GM19463 (cell line): ENCODE measurements at regions not wholly inside any gene's neighbourhood (a gene's known extent, or its start where the extent isn't known, plus 50 kb on each side); places are given as distances from the start of the nearest gene placed in this dataset.

Source experiments
- ATAC-seq: cut with Tn5 transposase; IDR thresholded peaks from one replicate; pipeline ENCODE4 v1.9.1; 2021; ENCODE audit warnings: mild to moderate bottlenecking, moderate library complexity; ENCODE audit not compliant: unreplicated experiment

GRCh38 chr5:67360047-67360446 is 163.4 kb upstream of the CD180 start:
- ATAC-seq, result no peak

- no peak for ATAC-seq
Measured at GRCh38 chr5:67358186-67358585, 161.6 kb upstream of the CD180 start.

- no peak for ATAC-seq
Measured at GRCh38 chr5:67355120-67355713, 158.6 kb upstream of the CD180 start.

GRCh38 chr5:67353500-67354450 is 157.2 kb upstream of the CD180 start:
- ATAC-seq, result no peak

DNA sequence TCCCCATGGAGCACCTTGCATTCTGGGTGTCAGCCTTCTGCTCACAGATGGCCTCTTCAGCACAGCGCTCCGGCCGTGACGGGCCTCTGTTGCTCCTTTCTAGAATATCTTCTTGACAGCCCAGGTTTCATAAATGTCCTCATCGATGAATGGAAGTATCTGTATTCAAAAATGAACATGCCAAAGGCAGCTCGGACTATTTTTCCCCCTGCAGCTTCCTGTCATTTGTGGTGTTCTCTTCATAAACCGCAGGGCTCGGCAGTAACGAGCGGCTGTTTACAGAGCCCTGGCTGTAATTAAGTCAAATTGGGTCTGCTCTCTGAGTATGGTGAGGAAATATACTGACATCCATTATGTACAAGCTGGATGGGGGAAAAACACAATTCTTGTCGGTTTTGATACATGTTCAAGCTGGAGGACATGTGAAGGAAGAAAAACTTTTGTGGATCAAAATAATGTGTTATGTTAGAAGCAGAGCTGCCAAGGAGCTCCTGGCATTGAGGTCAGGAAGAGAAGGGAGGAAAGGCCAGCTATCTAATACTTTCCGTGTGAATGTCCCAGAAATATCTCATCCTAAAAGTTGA is 154.1 kb upstream of the CD180 start:
- no peak for ATAC-seq

- no peak for ATAC-seq
Measured at GRCh38 chr5:67350185-67350584, 153.6 kb upstream of the CD180 start.

- ATAC-seq, result no peak
Measured at GRCh38 chr5:67347821-67348220, 151.2 kb upstream of the CD180 start.

DNA sequence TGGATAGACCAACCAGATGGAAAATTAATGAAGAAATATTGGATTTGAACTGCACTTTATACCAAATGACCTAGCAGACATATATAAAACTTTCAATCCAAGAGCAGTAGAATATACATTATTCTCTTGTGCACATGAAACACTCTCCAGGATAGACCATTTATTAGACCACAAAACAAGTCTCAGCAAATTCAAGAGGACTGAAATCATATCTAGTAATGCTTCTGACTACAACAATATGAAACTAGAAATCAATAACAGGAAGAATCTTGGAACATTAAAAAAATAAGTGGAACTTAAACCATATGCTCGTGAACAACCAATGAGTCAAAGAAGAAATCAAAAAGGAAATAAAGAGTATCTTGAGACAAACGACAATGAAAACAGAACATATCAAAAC is 150.0 kb upstream of the CD180 start:
- ATAC-seq, result no peak

DNA sequence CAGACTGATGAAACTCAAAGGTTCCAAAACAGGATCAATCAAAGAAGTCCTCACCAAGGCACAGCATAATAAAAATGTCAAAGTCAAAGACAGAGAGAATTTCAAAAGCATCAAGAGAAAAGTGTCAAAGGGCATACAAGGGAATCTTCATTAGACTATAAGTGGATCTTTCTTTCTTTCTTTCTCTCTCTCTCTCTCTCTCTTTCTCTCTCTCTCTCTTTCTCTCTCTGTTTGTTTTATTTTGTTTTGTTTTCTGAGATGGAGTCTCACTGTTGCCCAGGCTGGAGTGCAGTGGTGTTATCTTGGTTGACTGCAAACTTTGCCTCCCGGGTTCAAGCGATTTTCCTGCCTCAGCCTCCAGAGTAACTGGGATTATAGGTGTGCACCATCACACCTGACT is 148.3 kb upstream of the CD180 start:
- ATAC-seq, result no peak

DNA sequence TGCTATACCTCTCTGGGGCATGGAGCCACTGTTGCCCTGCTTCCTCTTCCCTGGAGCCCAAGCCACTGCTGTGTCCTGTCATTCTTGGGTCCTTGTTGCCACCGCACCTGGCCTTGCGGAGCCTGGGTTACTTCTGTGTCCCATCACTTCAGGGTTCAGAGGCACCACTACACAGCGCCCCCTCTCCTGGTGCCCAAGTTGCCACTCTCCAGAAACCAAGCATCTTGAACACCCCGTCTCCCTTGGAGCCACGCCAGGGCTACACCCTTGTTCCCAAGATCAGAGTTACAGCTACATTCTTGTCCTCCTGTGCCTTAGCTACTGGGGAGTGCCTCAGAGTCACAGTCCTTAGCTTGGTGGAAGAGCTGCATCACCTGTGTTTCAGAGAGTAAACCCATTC is 147.2 kb upstream of the CD180 start:
- ATAC-seq, result no peak

DNA sequence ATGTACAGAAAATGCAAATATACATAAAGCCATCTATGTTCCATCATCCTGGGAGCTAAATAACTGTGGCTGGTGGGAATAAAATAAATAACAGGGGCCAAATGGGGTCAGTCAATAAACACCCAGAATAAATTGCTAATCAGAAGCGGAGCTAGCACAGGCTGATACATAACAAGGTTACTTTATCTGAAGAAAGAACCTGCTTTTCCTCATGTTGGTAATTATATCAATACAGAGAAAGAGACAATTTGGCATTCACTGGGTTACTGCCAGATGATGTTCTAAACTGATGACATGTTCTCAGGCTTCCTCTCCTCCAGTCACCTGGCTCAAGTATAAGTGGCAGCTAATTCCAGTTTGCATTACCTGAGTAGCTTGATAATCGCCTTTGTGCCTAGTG is 144.9 kb upstream of the CD180 start:
- no peak for ATAC-seq

- ATAC-seq, result no peak
Measured at GRCh38 chr5:67339219-67339767, 142.7 kb upstream of the CD180 start.

DNA sequence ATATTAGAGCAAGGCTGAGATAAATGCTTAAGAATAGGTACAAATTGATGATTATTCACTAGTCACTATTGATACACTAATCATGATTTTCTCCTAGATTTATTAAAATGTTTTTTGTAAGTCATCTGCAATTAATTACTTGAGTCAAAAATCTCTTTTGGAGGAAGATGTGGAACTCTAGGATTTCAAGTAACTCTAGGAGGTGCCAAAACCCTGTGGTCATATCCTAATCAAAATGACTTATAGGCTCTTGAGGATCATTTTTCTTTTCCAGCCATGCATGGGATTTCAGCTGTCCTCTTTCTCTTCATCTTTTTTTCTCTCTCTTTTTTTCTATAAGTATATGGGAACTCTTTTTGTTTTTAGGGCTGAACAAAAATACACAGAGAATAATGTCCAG is 141.8 kb upstream of the CD180 start:
- no peak for ATAC-seq

DNA sequence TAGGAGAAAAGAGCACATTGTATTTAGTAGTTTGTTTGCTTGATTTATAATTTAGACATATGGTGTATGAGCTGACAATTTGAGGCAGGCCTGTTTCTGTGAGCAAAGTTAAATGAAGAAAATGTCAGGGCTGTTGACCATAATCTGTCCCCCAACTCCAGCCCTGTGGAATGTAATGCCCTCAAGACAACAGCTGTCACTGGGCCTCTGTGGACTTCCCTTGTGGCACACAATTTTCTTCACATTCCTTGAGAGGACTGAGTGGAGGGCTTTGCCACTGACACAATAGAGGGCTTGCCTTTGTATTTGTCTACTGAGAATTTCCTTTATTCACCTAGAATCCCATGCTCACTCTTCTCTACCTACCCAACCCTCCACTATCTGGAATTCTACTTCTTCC is 141.2 kb upstream of the CD180 start:
- ATAC-seq, result no peak

DNA sequence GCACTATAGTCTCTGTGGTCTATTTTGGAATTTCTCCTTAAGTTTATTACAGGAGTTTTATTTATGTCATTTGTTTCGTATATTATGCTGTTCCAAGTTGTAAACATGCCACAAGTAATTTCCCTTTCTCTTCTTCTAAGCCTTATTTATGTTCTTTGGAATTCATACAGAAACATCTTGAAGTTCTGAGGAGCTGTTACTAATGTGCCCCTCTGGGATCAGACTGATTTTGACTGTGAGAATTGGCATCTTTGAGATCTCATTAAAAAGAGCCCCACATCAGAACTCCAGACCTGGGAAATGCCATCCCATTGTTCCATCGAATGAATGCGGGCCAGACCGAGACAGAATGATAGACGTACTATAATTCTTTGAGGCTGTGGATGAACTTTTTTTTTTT is 138.8 kb upstream of the CD180 start:
- ATAC-seq, result no peak

- ATAC-seq, result no peak
Measured at GRCh38 chr5:67334373-67334772, 137.8 kb upstream of the CD180 start.

- ATAC-seq, result no peak
Measured at GRCh38 chr5:67333171-67333570, 136.6 kb upstream of the CD180 start.

DNA sequence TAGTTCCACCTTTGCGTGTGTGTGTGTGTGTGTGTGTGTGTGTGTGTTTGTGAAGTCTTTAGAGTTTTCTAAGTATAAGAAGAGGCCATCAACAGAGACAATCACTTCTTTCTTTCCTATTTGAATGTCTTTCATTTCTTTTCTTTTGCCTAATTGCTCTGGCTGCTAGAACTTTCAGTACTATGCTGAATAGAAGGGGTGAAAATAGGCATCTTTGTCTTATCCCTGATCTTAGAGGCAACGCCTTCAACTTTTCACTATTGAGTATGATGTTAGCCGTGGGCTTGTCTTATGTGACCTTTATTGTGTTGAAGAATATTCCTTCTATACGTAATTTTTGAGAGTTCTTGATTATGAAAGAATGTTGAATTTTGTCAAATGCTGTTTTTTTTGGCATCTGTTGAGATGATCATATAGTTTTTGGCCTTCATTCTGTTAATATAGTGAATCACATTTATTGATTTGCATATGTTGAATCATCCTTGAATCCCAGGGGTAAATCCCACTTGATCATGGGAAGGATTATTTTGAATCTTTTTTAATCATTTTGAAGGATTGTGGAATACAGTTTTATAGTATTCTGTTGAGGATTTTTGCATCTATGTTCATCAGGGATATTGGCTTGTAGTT is 134.8 kb upstream of the CD180 start:
- ATAC-seq, result no peak

- no peak for ATAC-seq
Measured at GRCh38 chr5:67319935-67320725, 123.5 kb upstream of the CD180 start.

DNA sequence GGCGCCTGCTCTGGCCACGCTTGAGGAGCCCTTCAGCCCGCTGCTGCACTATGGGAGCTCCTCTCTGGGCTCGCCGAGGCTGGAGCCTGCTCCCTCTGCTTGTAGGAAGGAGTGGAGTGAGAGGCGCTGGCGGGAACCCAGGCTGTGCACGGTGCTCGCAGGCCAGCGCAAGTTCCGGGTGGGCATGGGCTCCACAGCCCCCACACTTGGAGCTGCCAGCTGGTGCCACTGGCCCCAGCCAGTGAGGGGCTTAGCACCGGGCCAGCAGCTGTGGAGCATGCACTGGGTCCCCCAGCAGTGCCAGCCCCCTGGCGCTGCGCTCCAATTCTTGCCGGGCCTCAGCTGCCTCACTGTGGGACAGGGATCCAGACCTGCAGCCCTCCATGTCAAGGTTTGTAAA is 122.1 kb upstream of the CD180 start:
- no peak for ATAC-seq

GRCh38 chr5:67317603-67318002 is 121.0 kb upstream of the CD180 start:
- no peak for ATAC-seq
